ENCODE measurements at regions not wholly inside any gene's neighbourhood (a gene's known extent, or its start where the extent isn't known, plus 50 kb on each side); places are given as distances from the start of the nearest gene placed in this dataset.

DNA sequence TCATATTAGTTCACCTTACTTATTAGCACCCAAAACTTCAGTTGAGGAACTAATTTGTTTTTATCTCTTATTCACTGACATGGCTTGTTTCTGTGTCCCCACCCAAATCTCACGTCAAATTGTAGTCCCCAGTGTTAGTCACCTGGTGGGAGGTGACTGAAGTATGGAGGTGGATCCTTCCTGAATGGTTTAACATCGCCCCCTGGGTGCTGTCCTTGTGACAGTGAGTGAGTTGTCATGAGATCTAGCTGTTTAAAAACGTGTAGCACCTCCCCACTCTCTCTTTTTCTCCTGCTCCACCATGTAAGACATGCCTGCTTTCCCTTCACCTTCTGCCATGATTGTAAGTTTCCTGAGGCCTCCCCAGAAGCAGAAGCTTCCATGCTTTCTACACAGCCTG, 75.0 kb upstream of the HECTD2 start:
- no peak for DNase-seq

DNA sequence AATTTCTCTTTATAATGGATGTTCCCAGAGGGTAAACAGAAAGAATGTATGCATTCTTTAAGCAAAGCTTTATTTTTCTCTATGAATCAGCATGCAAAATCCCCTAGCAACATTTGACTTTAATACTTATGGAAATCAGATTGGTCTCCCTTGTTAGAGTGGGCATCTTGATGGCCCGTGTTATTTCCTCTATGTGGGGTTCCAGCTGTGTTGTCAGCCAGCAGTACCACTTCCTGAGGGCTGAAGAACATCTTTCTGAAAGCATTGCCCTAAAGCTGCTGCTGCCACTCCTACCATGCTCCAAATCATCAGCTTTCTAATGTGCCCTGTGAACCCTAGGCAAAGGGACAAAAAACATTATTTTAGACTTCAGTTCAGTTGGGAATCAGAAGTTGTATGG, 70.4 kb upstream of the HECTD2 start:
- DNase-seq, result peak; percentile 3

- peak; percentile 86 for DNase-seq
Measured at GRCh38 chr10:91340613-91341362, 69.4 kb upstream of the HECTD2 start.

DNA sequence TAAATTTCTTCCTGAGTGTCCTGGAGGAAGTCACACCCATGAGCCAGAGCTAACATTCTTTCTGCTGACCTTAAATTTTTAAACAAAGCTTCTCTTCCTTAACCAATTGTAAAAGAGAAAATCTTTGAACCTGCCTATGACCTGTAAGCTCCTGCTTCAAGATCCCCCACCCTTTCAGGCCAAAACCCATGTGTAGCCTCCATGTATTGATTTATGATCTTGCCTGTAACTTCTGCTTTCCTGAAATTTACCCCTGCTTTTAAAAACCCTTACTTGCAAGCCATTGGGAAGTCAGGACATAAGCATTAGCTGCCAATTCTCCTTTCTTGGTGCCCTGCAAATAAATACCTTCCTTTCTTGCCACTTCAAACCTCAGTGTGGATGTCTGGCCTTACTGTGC, 68.5 kb upstream of the HECTD2 start:
- DNase-seq, result peak; percentile 58

DNA sequence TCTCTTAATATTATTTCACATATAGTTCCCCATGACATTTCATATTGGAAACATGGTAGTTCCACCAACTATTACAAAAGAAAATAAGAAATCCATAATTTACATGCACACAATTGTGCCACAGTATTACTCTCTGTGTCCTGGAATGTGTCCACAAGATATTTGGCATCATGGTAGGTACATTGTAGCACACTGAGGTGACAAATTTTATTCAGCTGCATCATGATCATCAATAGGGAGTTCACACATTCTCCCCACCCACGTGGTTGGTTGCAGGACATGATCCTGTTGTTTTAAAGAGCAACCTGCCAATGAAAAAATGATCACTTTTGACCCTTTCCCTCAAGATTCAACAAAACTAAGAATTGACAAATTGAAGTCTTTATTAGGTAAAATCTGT, 67.1 kb upstream of the HECTD2 start:
- no peak for DNase-seq

- DNase-seq, result no peak
Measured at GRCh38 chr10:91344117-91344856, 65.9 kb upstream of the HECTD2 start.

DNA sequence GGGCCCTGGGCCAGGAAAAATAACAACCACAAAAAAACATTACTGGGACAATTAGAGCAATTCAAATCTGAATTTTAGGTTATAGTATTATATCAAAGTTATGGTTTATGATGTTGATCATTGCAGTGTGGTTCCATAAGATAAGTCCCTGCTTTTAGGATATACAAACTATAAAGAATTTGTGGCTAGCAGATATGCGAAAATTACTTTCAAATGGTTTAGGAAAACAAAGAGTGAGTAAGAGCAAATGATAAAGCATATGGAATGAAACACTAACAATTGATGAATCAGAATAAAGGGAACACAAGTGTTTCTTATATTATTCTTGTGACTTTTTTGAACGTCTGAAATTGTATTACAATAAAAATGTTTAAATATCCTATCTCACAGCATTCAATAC, 64.4 kb upstream of the HECTD2 start:
- DNase-seq, result no peak

- no peak for DNase-seq
Measured at GRCh38 chr10:91347529-91347928, 62.6 kb upstream of the HECTD2 start.

DNA sequence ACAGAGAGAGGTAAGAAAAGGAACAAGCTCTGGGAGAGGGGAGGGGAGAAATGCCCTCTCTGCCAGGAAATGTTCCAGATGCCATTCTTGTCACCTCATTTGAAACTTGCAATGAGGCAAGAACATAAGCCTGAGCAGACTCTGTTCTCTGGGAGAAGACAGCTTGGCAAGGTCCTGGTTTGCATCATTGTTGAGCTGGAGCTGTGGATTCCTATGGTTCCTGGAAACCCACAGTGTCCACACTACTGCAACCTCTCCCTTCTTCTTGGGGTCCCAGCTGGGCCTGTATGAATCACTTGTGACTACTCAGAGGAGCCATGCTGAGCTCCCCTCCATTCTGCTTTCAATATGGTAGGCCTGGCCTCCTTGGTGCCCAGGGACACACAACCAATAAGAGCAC, 60.8 kb upstream of the HECTD2 start:
- no peak for DNase-seq

- no peak for DNase-seq
Measured at GRCh38 chr10:91350651-91351081, 59.5 kb upstream of the HECTD2 start.

GRCh38 chr10:91352760-91353159, 57.4 kb upstream of the HECTD2 start:
- no peak for DNase-seq

GRCh38 chr10:91354166-91355075, 55.7 kb upstream of the HECTD2 start:
- peak; percentile 4 for DNase-seq

GRCh38 chr10:91355998-91356397, 54.1 kb upstream of the HECTD2 start:
- DNase-seq, result no peak

GRCh38 chr10:91357497-91357896, 52.6 kb upstream of the HECTD2 start:
- no peak for DNase-seq

All from MV-4-11 (cell line).